B cell (primary cell): ENCODE measurements at regions not wholly inside any gene's neighbourhood (a gene's known extent, or its start where the extent isn't known, plus 50 kb on each side); places are given as distances from the start of the nearest gene placed in this dataset.

Experiments
- ATAC-seq: fragments of 200-7000 bp; cut with Tn5 transposase; one replicate; pipeline ENCODE4 v1.10.0; 2021; ENCODE audit warnings: low read depth, mild to moderate bottlenecking, moderate number of reproducible peaks, moderate library complexity
- CTCF ChIA-PET: fragments of 350-600 bp; sonication (Branson Sonifier 250); formaldehyde crosslinking; loops from one replicate; lab custom pipeline; 2021; ENCODE audit warnings: antibody characterized with exemption, inconsistent platforms; lab: Charles Lee
- POLR2A ChIA-PET: fragments of 350-600 bp; sonication (Branson Sonifier 250); formaldehyde crosslinking; loops from one replicate; lab custom pipeline; 2021; ENCODE audit warnings: antibody characterized with exemption; lab: Charles Lee
- DNase-seq: peaks from one replicate; pipeline ENCODE4 v3.0.0; 2013
- H2AFZ ChIP-seq: 2 replicates; pipeline ENCODE4 v1.6.1; 2012; ENCODE audit warnings: mild to moderate bottlenecking, low read depth, low read length; ENCODE audit not compliant: insufficient read depth, poor library complexity, severe bottlenecking
- H3K27ac ChIP-seq, 2 donors: 1 replicate in 1 of 2; 2 replicates in 1 of 2; pipeline ENCODE4 v1.5.1; 2012 to 2013; ENCODE audit warnings: low read length in 2 of 2, mild to moderate bottlenecking in 2 of 2, moderate library complexity in 1 of 2
- H3K27me3 ChIP-seq, 4 experiments: fragments of 200-600 bp in 1 of 4; sonication (generic) in 1 of 4; replicated peaks in 1 of 4; 1 replicate in 2 of 4; 2 replicates in 2 of 4; pipeline versions ENCODE4 v1.6.1 to v1.7.0; 2013 to 2016; ENCODE audit warnings: low read length in 3 of 4, mild to moderate bottlenecking in 2 of 4, mixed read lengths in 1 of 4, moderate library complexity in 1 of 4; ENCODE audit not compliant: insufficient read depth in 4 of 4, control insufficient read depth in 3 of 4; ENCODE audit errors: control extremely low read depth in 1 of 4
- H3K36me3 ChIP-seq, 2 experiments: replicated peaks in 1 of 2; 1 replicate in 1 of 2; 2 replicates in 1 of 2; pipeline versions ENCODE4 v1.6.1 to v1.7.1; 2013; ENCODE audit warnings: low read length in 1 of 2; ENCODE audit not compliant: insufficient read depth in 2 of 2, control insufficient read depth in 1 of 2; ENCODE audit errors: control extremely low read depth in 1 of 2, extremely low read depth in 1 of 2
- H3K4me1 ChIP-seq, 2 donors: fragments of 200-600 bp in 1 of 2; sonication (generic) in 1 of 2; 1 replicate in 1 of 2; 2 replicates in 1 of 2; pipeline versions ENCODE4 v1.5.1 to v1.6.1; 2013 to 2017; ENCODE audit warnings: low read length in 2 of 2; ENCODE audit not compliant: control insufficient read depth in 2 of 2, insufficient read depth in 2 of 2
- H3K4me2 ChIP-seq: replicated peaks from 2 replicates; pipeline ENCODE3; 2012; ENCODE audit warnings: mild to moderate bottlenecking, low read depth, low read length; ENCODE audit not compliant: poor library complexity, severe bottlenecking
- H3K4me3 ChIP-seq, 5 experiments: fragments of 200-600 bp in 1 of 5; sonication (generic) in 1 of 5; 1 replicate in 3 of 5; 2 replicates in 2 of 5; pipeline versions ENCODE4 v1.5.1 to v1.7.0; 2011 to 2016; ENCODE audit warnings: low read length in 4 of 5, mild to moderate bottlenecking in 4 of 5, low read depth in 2 of 5, control low read depth in 1 of 5, moderate library complexity in 1 of 5; ENCODE audit not compliant: insufficient read depth in 1 of 5; ENCODE audit errors: control extremely low read depth in 1 of 5, extremely low read depth in 1 of 5
- H3K79me2 ChIP-seq: fragments of 200-600 bp; sonication (generic); one replicate; pipeline ENCODE4 v1.6.0; 2016; ENCODE audit warnings: low read length; ENCODE audit not compliant: control insufficient read depth, insufficient read depth
- H3K9ac ChIP-seq: fragments of 200-600 bp; sonication (generic); 2 replicates; pipeline ENCODE4 v1.6.1; 2017; ENCODE audit warnings: mild to moderate bottlenecking, low read length, moderate library complexity
- H3K9me3 ChIP-seq, 3 donors: one replicate each; pipeline versions ENCODE4 v1.6.1 to v1.7.1; 2013; ENCODE audit warnings: low read length in 2 of 3; ENCODE audit not compliant: control insufficient read depth in 2 of 3, insufficient read depth in 1 of 3; ENCODE audit errors: control extremely low read depth in 1 of 3
- H4K20me1 ChIP-seq: 2 replicates; pipeline ENCODE4 v1.6.0; 2012; ENCODE audit warnings: mild to moderate bottlenecking, low read length; ENCODE audit not compliant: insufficient read depth, control insufficient read depth, poor library complexity, severe bottlenecking
- H3K27ac Mint-ChIP-seq: one replicate; pipeline ENCODE4 v1.8.0; 2021; ENCODE audit warnings: mixed read lengths
- H3K27me3 Mint-ChIP-seq: one replicate; pipeline ENCODE4 v1.8.0; 2021; ENCODE audit warnings: mixed read lengths
- H3K4me1 Mint-ChIP-seq: one replicate; pipeline ENCODE4 v1.8.0; 2021; ENCODE audit warnings: mixed read lengths
- H3K4me3 Mint-ChIP-seq: one replicate; pipeline ENCODE4 v1.8.0; 2021; ENCODE audit warnings: mixed read lengths
- H3K9me3 Mint-ChIP-seq: one replicate; pipeline ENCODE4 v1.8.0; 2022; ENCODE audit warnings: mixed read lengths; ENCODE audit not compliant: insufficient read depth
- CTCF ChIP-seq: fragments of 200-600 bp; IDR thresholded peaks from one replicate; pipeline ENCODE4 v1.8.0; 2022; ENCODE audit warnings: antibody characterized with exemption, mild to moderate bottlenecking
- EZH2 ChIP-seq: IDR thresholded peaks from 2 replicates; pipeline ENCODE4 v1.6.1; 2012; ENCODE audit warnings: borderline replicate concordance, low read depth, mild to moderate bottlenecking, moderate library complexity, low read length; ENCODE audit not compliant: insufficient read depth, poor library complexity, severe bottlenecking
- WGBS: methylation state at CpG from one replicate; pipeline ENCODE4 v1.1.5; 2013; ENCODE audit warnings: missing lambda C conversion rate; ENCODE audit not compliant: insufficient coverage; 5-methylcytosine and 5-hydroxymethylcytosine counted together
- intact Hi-C: fragments of 100-400 bp; cut with micrococcal nuclease; formaldehyde crosslinking; loops from one replicate; pipeline ENCODE4 v1.10.0; 2022

- Mint-ChIP-seq H3K27ac (no peak overlapping the region), H3K4me3 (no peak overlapping the region), H3K9me3 (no peaks in the 10 kb centered on the region), H3K27me3 (no peaks in the 10 kb centered on the region), H3K4me1 (no peaks in the 10 kb centered on the region)
- Histone ChIP-seq H3K27me3 (no peaks in the 10 kb centered on the region), H3K36me3 (no peaks in the 10 kb centered on the region), H2AFZ (no peak overlapping the region), H3K4me1 (no peaks in the 10 kb centered on the region), H3K79me2 (no peaks in the 10 kb centered on the region), H3K4me3 (no peak overlapping the region), H4K20me1 (no peaks in the 10 kb centered on the region), H3K9me3 (no peaks in the 10 kb centered on the region), H3K9ac (no peak overlapping the region), H3K27ac (no peak overlapping the region), H3K4me2 (no peak overlapping the region)
- CTCF ChIA-PET: no interaction called here
- no peak for ATAC-seq
- no peak for DNase-seq
- no CpG with 5 or more reads among the region's 5 CpGs for WGBS
- intact Hi-C loops: no loop called here
- TF ChIP-seq EZH2 (no peak), CTCF (no peak)
- POLR2A ChIA-PET: no interaction called here
Measured at GRCh38 chr5:52603778-52604554, 183.8 kb upstream of the ITGA1 start.
